ENCODE measurements at regions not wholly inside any gene's neighbourhood (a gene's known extent, or its start where the extent isn't known, plus 50 kb on each side); places are given as distances from the start of the nearest gene placed in this dataset.
"Not testable (repeated sequence)": the region's sequence is repeated elsewhere in the genome, so short reads cannot be mapped to it uniquely, and the experiment has no call there.

DNA sequence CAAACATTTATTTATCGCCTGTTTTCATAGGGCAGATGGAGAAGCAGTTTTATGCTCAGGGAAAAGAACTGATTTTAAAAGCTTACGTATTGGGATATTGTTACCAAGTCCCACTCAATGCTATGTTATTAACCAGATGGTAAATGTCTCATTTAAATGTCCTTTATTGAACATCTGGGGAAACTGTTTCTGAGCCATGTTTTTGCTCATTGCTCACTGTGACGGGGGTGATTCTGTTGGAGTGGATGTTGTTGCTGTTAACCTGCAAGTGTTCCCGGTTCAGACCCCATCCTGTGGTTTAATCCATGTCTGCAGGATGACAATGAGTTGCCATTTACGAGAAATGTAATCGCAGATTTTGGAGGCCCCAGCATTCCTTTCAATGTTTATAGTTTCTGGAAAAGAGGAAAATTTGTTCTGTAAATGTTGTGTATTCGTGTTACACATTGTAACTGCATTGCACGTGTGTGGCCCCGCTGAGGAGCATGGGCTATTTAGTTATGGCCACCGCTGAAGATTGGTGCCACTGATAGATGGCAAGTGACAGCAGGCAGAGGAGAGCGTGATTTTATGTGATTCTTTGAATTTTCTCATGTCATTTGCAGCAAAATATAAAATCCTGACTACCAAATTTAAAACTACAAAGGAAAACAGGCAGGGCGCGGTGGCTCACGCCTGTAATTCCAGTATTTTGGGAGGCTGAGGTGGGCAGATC, 174.8 kb upstream of the COPS8 start:
- DNase-seq = no peak

GRCh38 chr2:236912326-236913120, 173.2 kb upstream of the COPS8 start:
- no peak for DNase-seq

GRCh38 chr2:236915186-236915585, 170.5 kb upstream of the COPS8 start:
- no peak for DNase-seq

- DNase-seq = no peak
Measured at GRCh38 chr2:236915726-236916125, 170.0 kb upstream of the COPS8 start.

DNA sequence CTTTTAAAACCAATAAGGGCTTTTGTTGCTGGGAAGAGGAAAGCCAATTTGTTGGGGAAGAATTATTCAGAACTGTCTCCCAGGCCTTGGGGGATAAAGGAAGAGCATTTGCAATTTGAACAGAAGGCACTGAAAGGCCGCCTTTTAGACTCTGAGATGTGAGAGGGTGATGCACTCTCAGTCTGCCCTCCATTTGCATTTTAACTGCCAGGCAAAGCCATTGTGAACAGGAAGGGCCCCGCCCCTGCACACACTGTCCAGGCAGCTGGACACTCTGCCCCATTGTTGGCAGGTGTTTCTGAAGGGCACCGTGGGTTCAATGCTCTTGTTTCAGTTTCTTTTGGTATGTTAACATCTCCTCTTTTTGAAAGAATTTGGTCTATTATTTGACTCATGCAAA, 169.5 kb upstream of the COPS8 start:
- DNase-seq = no peak

- DNase-seq = no peak
Measured at GRCh38 chr2:236916651-236917050, 169.0 kb upstream of the COPS8 start.

- no peak for DNase-seq
Measured at GRCh38 chr2:236917164-236917563, 168.5 kb upstream of the COPS8 start.

GRCh38 chr2:236918545-236918944, 167.1 kb upstream of the COPS8 start:
- DNase-seq = no peak

GRCh38 chr2:236919209-236919608, 166.5 kb upstream of the COPS8 start:
- no peak for DNase-seq

DNA sequence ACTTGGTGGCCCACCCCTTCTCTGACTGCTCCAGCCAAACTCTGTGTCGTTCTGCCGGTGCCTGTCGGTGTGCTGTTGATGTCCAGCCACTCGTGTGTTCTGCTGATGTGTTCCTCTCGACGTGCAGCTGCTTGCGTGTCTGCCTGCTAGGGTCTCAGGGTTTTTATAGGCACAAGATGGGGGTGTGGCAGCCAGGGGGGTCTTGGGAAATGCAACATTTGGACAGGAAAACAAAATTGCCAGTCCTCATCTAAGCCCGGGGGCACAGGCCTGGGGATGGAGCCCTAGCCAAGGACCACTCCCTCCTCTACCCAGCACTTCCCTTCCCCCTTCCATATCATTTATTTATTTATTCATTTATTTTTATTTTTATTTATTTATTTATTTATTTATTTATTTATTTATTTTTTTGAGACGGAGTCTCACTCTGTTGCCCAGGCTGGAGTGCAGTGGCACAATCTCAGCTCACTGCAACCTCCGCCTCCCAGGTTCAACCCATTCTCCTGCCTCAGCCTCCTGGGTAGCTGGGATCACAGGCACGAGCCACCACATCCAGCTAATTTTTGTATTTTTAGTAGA, 165.8 kb upstream of the COPS8 start:
- not testable (repeated sequence) for DNase-seq

- DNase-seq = no peak
Measured at GRCh38 chr2:236922061-236922460, 163.6 kb upstream of the COPS8 start.

DNA sequence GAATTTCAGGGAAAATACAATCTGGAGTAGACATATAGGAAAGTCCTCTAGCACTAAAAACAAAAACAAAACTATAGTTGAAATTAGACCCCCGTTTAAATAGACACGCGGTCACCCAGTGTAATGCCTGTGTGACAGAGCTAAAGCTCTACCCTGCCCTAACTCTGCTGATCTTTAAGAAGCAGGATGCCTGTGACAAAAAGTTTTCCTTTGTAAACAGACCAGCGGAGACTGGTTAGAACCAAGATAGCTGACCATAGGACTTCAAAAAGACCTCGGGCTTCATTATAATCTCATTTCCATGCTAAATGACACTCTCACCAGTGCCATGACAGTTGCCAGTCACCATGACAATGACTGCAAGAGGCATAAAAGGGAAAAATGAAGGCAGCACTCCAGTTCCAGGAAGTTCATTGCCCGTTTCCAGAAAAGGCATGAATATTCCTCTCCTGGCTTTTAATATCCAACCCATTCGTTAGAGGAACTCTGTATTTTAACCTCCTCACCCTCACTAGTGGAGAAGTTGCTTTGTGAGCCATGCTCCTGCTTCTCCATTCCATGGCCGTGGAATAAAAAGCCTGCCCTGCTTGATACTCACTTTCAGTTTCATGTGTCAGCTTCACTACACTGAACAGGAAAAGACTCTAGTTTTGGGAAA, 157.2 kb upstream of the COPS8 start:
- DNase-seq = no peak

DNA sequence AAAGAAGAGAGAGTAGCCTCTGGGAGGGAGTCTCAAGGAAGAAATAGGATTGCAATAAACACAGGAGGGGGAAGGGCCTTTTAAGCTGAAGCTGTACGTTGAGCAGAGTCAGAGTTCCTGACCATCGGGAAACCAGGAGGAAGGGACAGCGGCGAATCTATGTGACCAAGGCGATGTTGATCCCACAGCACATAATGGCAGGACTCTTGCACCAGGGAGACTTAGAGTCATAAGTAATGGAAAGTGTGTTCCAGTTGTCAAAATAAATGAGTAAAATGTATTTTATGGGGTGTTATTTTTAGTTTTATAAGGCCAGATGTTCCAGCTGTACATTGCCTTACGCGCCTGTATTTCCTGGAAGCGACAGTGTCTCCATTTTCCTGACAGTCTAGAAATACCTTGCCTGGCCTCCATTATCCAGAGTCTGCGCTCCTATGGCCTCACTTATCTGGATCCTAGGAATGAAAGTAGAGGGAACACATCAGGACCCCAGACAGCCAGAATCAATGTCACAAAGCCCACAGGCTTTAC, 152.8 kb upstream of the COPS8 start:
- DNase-seq = no peak

DNA sequence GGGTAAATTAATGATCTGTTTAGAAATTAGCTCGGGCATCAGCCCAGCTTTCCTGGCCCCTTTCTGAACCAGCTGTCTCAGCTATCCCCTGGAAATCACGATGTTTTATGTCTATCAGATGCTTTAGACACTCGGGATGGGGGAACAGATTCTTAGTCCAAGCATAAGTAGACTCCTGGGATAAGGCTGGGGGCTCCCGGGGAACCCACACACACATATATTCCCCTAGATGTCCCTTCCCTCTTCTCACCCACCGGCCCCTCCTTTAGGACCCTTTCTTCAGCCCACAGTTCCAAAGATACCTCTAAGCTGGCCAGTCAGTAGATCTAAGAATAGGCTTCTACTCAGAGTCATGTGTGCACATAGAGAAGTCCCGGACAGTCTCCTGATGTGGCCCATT, 151.5 kb upstream of the COPS8 start:
- no peak for DNase-seq

- DNase-seq = no peak
Measured at GRCh38 chr2:236934656-236935055, 151.0 kb upstream of the COPS8 start.

- DNase-seq = no peak
Measured at GRCh38 chr2:236935083-236935482, 150.6 kb upstream of the COPS8 start.

GRCh38 chr2:236935631-236936445, 149.9 kb upstream of the COPS8 start:
- DNase-seq = no peak

DNA sequence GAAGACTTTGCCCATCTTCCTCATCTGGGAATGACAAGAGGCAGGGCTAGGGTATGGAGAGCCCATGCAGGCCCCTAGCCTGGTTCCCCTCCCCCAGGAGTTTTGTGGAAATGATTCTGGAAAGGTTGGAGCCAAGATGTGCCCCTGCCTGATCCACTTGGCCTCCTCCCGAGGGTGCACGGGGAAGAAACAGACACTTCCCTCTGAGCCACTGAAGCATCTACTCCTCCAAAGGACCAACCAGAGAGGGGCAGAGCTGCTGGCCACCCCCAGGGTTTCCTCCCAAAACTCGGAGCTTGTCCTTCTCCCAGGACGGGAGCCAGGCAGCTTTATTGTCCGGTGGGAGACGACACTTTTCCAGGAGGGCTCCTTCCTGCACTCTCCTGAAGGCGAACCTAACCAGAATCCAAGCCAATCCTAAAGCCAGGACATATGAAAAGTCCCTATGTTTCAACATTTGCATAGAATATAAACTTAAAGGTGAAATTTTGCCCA, 149.2 kb upstream of the COPS8 start:
- DNase-seq = no peak

- no peak for DNase-seq
Measured at GRCh38 chr2:236938126-236938525, 147.6 kb upstream of the COPS8 start.

DNA sequence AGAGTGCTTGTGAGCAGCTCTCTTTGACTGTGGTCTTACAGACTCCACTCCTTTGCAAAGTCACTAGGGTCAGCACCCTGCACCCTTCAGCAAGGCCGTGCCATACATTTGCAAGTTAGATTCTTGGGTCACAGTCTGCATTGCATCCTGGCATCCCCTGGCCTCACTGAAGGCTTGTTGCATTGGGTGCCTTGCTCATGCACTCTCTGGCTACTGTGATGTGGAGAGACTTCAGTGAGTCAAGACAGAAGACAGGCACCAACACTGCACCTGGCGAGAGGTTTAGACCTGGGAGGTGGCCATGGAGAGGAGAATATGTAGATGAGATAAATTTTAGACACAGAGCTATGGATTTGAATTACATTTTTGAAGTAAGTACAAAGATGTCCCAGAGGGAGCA, 146.4 kb upstream of the COPS8 start:
- no peak for DNase-seq

DNA sequence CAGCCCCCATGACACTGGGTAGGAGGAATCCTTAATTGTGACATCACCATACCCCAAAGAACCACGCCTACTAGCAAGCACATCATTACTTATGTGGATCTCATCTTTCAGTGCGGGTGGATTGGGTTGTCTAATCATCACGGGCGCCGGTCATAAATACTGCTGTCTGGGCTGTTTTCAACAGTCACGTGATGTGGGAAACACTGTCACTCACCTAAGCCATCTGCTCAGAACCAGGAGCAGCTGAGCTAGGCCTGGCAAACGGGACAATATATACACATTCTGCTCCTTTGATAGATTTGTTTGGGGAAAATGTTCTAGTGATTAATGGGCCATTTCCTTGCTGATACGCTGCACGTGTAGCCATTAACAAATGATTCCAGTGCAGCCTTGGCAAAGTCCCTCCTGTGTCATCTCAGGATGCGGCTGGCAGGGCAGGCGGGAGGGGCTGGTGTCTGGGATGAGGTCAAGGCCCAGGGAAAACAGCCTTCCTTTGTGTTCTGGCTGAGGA, 145.9 kb upstream of the COPS8 start:
- no peak for DNase-seq

DNA sequence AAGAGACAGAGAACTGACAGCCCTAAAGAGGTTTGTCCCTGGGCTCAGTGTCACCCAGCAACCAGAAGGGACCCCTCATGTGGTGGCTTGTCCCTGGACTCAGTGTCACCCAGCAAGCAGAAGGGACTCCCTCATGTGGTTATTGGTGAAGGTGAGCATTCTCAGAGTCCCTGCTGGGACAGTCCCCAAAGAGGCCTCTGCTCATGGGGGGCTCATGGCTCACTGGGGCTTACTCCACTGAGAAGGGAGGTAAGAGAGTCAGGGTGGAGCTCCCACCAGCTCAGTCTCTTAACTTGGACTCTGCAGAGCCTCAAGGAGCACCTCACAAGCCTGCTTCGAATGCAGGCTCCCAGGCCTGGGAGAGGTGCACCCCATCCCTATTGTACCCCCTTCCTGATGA, 145.2 kb upstream of the COPS8 start:
- no peak for DNase-seq
